ENCODE measurements at regions not wholly inside any gene's neighbourhood (a gene's known extent, or its start where the extent isn't known, plus 50 kb on each side); places are given as distances from the start of the nearest gene placed in this dataset.

DNA sequence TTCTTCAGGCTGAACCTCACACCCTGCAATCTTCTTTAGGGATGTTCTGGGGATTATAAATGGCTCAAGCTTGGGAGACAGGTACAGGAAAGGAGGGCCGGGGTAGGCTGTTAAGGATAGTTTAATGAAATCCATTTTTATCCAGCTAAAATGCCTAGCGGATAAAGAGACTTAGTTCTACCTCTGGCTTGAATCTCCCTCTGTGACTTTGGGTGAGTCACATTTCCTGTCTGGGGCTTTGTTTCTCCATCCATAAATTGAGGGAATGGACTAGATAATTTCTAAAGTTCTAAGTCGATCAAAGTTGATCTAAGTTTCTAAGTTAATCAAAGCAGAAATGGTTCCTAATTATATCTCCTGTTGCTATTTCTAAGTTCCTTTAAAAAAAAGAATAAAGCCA, 319.6 kb upstream of the E2F7 start:
- DNase-seq (ENCODE audit: low read depth) = no peak
- H3K4me3 ChIP-seq (ENCODE audit: low read depth, low read length) = no peak overlapping the region
- TF ChIP-seq, protein P1, sequence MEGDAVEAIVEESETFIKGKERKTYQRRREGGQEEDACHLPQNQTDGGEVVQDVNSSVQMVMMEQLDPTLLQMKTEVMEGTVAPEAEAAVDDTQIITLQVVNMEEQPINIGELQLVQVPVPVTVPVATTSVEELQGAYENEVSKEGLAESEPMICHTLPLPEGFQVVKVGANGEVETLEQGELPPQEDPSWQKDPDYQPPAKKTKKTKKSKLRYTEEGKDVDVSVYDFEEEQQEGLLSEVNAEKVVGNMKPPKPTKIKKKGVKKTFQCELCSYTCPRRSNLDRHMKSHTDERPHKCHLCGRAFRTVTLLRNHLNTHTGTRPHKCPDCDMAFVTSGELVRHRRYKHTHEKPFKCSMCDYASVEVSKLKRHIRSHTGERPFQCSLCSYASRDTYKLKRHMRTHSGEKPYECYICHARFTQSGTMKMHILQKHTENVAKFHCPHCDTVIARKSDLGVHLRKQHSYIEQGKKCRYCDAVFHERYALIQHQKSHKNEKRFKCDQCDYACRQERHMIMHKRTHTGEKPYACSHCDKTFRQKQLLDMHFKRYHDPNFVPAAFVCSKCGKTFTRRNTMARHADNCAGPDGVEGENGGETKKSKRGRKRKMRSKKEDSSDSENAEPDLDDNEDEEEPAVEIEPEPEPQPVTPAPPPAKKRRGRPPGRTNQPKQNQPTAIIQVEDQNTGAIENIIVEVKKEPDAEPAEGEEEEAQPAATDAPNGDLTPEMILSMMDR (IDR thresholded peaks at IDR 0.05; ENCODE audit: control insufficient read depth, extremely low read depth, insufficient read depth) = no peak

DNA sequence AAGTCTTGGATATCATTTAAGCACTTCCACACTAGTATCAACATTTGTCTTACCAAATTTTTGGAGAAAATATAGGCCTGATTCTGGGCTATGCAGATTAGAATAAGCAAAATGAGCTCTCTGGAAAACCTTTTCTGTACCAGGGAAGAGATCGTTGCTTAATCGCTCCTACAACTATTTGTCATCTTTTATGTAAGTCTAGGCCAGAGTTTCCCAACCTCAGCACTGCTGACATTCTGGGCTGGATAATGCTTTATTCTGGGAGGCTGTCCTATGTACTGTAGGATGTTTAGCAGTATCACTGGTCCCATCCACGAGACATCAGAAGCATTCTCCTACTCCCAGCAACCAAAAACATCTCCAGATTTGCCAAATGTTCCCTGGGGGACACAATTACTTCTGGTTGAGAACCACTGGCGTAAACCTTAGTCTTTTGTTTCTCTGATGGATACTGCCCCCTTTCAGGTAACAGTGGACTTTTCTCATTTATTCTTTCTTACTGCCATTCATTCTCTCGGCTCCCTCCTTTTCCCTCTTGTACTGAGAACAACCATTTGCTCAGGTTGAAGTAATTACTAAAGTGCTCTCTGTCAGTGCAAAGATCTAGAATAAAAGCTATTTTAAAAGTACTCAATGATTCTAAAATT, 316.9 kb upstream of the E2F7 start:
- TF ChIP-seq, protein P1 (IDR thresholded peaks at IDR 0.05; ENCODE audit: control insufficient read depth, extremely low read depth, insufficient read depth) = no peak
- no peak for DNase-seq (ENCODE audit: low read depth)
- H3K4me3 ChIP-seq (ENCODE audit: low read depth, low read length) = no peak overlapping the region

DNA sequence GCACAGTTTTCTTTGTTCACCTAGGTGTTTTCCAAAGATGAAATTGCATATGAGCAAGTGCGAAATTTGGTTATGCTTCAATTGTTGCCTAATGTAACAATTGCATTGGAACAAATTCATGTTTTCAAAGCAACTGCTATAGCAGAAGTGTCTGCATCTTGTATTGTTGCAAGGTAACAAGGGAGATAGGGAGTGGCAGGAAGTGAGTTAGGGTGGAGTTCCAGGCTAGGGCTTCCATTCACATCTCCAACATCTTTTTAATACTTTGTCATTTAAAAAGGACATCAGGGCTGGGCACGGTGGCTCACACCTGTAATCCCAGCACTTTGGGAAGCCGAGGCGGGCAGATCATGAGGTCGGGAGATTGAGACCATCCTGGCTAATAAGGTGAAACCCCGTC, 312.3 kb upstream of the E2F7 start:
- TF ChIP-seq, protein P1 (IDR thresholded peaks at IDR 0.05; ENCODE audit: control insufficient read depth, extremely low read depth, insufficient read depth) = no peak
- no peak overlapping the region for H3K4me3 ChIP-seq (ENCODE audit: low read depth, low read length)
- no peak for DNase-seq (ENCODE audit: low read depth)

DNA sequence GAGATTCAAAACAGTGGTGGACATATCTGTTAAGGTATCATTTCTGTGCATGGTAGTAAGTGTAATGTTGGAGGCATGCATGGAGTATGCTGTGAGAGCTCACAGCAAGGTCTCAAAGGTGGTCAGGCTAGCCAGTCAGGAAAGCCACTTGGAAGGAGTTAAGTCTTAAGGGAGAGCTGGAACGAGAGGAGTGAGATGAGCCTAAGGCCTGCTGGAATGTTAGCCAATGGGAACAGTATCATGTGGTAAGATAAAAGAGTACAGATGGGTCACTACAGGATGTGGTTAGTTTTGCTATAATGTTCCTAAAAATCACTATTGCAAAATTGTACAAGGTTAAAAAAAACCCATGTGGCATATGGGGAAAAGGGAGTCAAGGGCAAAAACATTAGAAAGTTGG, 311.7 kb upstream of the E2F7 start:
- TF ChIP-seq, protein P1 (IDR thresholded peaks at IDR 0.05; ENCODE audit: control insufficient read depth, extremely low read depth, insufficient read depth) = no peak
- DNase-seq (ENCODE audit: low read depth) = no peak
- no peak overlapping the region for H3K4me3 ChIP-seq (ENCODE audit: low read depth, low read length)

DNA sequence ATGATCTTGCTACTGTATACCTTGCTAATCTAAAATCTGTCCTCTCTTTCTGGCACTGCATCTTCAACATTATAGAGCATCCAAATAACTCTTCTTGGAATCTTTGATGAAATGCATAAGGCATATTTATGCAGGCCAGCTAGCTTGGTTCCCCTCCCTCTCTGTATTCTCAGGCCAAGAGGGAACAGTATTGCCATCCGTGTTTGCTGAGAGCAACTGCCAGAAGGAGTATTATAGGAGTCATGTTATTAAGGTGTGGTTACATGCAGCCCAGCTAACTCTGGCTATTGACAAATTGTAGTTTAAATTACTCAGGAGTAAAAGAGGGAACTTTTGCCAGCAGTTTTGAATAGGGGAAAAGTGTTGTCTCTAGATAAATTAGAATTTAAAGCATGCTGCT, 309.3 kb upstream of the E2F7 start:
- H3K4me3 ChIP-seq (ENCODE audit: low read depth, low read length) = no peak overlapping the region
- TF ChIP-seq, protein P1 (IDR thresholded peaks at IDR 0.05; ENCODE audit: control insufficient read depth, extremely low read depth, insufficient read depth) = no peak
- DNase-seq (ENCODE audit: low read depth) = no peak

DNA sequence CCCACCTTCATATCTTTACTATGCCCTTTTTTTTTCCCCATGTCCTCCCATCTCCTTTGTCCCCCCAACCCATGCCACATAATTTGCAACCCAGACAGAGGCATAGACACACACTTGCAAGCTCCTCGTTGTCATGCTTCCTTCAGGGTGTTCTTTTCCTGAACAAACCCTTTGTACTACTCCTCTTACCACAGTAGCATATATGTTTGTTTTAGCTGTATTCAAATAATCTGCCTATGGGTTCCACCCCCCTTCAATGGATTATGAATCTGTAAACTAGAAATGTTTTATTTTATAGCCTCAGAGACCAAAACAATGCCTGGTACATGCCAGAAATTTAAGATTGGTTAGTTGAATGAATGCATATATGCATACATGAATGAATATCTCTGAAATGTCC, 307.1 kb upstream of the E2F7 start:
- DNase-seq (ENCODE audit: low read depth) = no peak
- TF ChIP-seq, protein P1 (IDR thresholded peaks at IDR 0.05; ENCODE audit: control insufficient read depth, extremely low read depth, insufficient read depth) = no peak
- no peak overlapping the region for H3K4me3 ChIP-seq (ENCODE audit: low read depth, low read length)

DNA sequence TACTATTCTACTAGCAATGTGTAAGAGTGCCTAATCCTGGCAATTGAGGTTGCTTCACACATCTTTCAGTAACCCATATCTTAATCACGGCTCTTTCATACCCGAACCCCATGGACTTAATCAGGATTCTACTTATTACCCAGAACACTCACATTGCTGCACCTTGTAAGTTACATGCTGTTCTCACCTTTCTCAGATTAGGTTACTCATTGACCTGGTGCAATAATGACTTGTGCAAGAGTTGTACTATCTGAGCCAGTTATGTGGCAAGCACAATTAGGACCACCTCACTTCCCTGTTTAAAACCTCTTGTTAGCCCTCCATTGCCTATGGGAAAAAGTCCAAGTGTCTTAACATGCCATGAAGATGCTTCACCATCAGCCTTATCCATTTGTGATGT, 306.7 kb upstream of the E2F7 start:
- TF ChIP-seq, protein P1 (IDR thresholded peaks at IDR 0.05; ENCODE audit: control insufficient read depth, extremely low read depth, insufficient read depth) = no peak
- no peak for DNase-seq (ENCODE audit: low read depth)
- no peak overlapping the region for H3K4me3 ChIP-seq (ENCODE audit: low read depth, low read length)

Measured in LNCaP clone FGC (cell line).